Ishikawa (cell line): ENCODE measurements at regions not wholly inside any gene's neighbourhood (a gene's known extent, or its start where the extent isn't known, plus 50 kb on each side); places are given as distances from the start of the nearest gene placed in this dataset.

Source experiments
- CEBPB ChIP-seq: IDR thresholded peaks from 2 replicates; pipeline ENCODE4 v1.6.1; 2012
- EP300 ChIP-seq: IDR thresholded peaks from 2 replicates; pipeline ENCODE4 v1.6.1; 2012; ENCODE audit warnings: borderline replicate concordance
- FOXM1 ChIP-seq: IDR thresholded peaks from 2 replicates; pipeline ENCODE4 v1.6.1; 2012; ENCODE audit warnings: low read depth, borderline replicate concordance
- MAX ChIP-seq: IDR thresholded peaks from 2 replicates; pipeline ENCODE4 v1.6.1; 2012
- NFIC ChIP-seq: IDR thresholded peaks from 2 replicates; pipeline ENCODE4 v1.6.1; 2012
- RAD21 ChIP-seq: IDR thresholded peaks from 2 replicates; pipeline ENCODE4 v1.6.1; 2012; ENCODE audit warnings: low read depth
- TAF1 ChIP-seq: IDR thresholded peaks from 2 replicates; pipeline ENCODE4 v1.6.1; 2012; ENCODE audit warnings: low read depth, mild to moderate bottlenecking
- TEAD4 ChIP-seq: IDR thresholded peaks from 2 replicates; pipeline ENCODE4 v1.6.1; 2012
- YY1 ChIP-seq: IDR thresholded peaks from 2 replicates; pipeline ENCODE4 v1.6.1; 2012; ENCODE audit warnings: low read depth
- ZBTB7A ChIP-seq: IDR thresholded peaks from 2 replicates; pipeline ENCODE4 v1.6.1; 2012; ENCODE audit warnings: low read depth
- TF ChIP-seq, protein P1 (sequence below): IDR thresholded peaks from 2 replicates; pipeline ENCODE4 v1.6.1; 2012; ENCODE audit warnings: low read depth, mild to moderate bottlenecking

- TF ChIP-seq RAD21 (no peak), EP300 (no peak), TEAD4 (no peak), FOXM1 (no peak), MAX (no peak), TAF1 (no peak), ZBTB7A (no peak), CEBPB (no peak), NFIC (no peak), YY1 (no peak)
- TF ChIP-seq, protein P1, sequence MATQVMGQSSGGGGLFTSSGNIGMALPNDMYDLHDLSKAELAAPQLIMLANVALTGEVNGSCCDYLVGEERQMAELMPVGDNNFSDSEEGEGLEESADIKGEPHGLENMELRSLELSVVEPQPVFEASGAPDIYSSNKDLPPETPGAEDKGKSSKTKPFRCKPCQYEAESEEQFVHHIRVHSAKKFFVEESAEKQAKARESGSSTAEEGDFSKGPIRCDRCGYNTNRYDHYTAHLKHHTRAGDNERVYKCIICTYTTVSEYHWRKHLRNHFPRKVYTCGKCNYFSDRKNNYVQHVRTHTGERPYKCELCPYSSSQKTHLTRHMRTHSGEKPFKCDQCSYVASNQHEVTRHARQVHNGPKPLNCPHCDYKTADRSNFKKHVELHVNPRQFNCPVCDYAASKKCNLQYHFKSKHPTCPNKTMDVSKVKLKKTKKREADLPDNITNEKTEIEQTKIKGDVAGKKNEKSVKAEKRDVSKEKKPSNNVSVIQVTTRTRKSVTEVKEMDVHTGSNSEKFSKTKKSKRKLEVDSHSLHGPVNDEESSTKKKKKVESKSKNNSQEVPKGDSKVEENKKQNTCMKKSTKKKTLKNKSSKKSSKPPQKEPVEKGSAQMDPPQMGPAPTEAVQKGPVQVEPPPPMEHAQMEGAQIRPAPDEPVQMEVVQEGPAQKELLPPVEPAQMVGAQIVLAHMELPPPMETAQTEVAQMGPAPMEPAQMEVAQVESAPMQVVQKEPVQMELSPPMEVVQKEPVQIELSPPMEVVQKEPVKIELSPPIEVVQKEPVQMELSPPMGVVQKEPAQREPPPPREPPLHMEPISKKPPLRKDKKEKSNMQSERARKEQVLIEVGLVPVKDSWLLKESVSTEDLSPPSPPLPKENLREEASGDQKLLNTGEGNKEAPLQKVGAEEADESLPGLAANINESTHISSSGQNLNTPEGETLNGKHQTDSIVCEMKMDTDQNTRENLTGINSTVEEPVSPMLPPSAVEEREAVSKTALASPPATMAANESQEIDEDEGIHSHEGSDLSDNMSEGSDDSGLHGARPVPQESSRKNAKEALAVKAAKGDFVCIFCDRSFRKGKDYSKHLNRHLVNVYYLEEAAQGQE, result no peak
Measured at GRCh38 chr11:15728207-15728606, 613.5 kb downstream of the INSC start.
